Ishikawa (cell line): ENCODE measurements at regions not wholly inside any gene's neighbourhood (a gene's known extent, or its start where the extent isn't known, plus 50 kb on each side); places are given as distances from the start of the nearest gene placed in this dataset.

Experiments used
- CEBPB ChIP-seq: IDR thresholded peaks from 2 replicates; pipeline ENCODE4 v1.6.1; 2012
- CREB1 ChIP-seq: IDR thresholded peaks from 2 replicates; pipeline ENCODE4 v1.6.1; 2012; ENCODE audit warnings: low read depth
- EGR1 ChIP-seq: IDR thresholded peaks from 2 replicates; pipeline ENCODE4 v1.6.1; 2012
- EP300 ChIP-seq: IDR thresholded peaks from 2 replicates; pipeline ENCODE4 v1.6.1; 2012; ENCODE audit warnings: borderline replicate concordance
- FOXM1 ChIP-seq: IDR thresholded peaks from 2 replicates; pipeline ENCODE4 v1.6.1; 2012; ENCODE audit warnings: low read depth, borderline replicate concordance
- NFIC ChIP-seq: IDR thresholded peaks from 2 replicates; pipeline ENCODE4 v1.6.1; 2012
- RAD21 ChIP-seq: IDR thresholded peaks from 2 replicates; pipeline ENCODE4 v1.6.1; 2012; ENCODE audit warnings: low read depth
- TAF1 ChIP-seq: IDR thresholded peaks from 2 replicates; pipeline ENCODE4 v1.6.1; 2012; ENCODE audit warnings: low read depth, mild to moderate bottlenecking
- TCF12 ChIP-seq: IDR thresholded peaks from 2 replicates; pipeline ENCODE4 v1.6.1; 2012; ENCODE audit warnings: low read depth
- TEAD4 ChIP-seq: IDR thresholded peaks from 2 replicates; pipeline ENCODE4 v1.6.1; 2012
- YY1 ChIP-seq: IDR thresholded peaks from 2 replicates; pipeline ENCODE4 v1.6.1; 2012; ENCODE audit warnings: low read depth
- ZBTB7A ChIP-seq: IDR thresholded peaks from 2 replicates; pipeline ENCODE4 v1.6.1; 2012; ENCODE audit warnings: low read depth
- TF ChIP-seq, protein P1 (sequence below): IDR thresholded peaks from 2 replicates; pipeline ENCODE4 v1.6.1; 2012
- TF ChIP-seq, protein P2 (sequence below): IDR thresholded peaks from 2 replicates; pipeline ENCODE4 v1.6.1; 2012
- TF ChIP-seq, protein P3 (sequence below): IDR thresholded peaks from 2 replicates; pipeline ENCODE4 v1.6.1; 2012; ENCODE audit warnings: low read depth, mild to moderate bottlenecking

DNA sequence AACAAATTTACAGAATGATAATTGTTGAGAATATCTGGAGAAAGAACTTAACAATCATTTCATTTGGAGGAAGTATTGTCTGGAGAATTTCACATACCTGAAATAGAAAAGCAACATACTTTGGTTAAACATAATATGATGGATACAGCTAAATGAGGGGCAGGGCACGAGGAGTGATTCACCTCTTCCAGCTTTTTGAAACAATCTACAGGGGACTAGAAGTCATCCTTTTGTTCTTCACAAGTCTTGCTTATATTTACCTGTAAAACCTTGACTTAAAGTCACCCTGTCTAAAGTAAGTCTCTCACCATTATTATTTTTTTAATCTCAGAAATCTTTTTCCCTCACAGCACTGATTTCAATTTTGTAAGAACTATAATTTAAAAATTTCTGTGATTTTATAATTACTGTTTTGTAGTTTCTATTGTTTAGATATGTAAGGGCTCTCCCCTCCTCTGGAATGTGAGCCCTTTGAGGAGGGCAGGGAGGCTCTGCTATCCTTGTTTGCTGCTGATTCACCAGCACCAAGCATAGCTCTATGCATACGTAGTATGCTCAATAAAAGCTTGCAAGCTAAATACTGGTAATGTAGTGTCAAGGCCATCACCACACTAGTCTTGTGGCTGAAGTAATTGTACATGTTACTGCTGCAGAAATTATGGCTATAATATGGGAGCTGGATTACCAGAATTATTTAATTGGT, 193.9 kb upstream of the THRB start:
- TF ChIP-seq YY1 (no peak), NFIC (no peak), FOXM1 (no peak), CEBPB (no peak)
- TF ChIP-seq, protein P1, sequence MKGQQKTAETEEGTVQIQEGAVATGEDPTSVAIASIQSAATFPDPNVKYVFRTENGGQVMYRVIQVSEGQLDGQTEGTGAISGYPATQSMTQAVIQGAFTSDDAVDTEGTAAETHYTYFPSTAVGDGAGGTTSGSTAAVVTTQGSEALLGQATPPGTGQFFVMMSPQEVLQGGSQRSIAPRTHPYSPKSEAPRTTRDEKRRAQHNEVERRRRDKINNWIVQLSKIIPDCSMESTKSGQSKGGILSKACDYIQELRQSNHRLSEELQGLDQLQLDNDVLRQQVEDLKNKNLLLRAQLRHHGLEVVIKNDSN, result no peak
- TF ChIP-seq, protein P2, sequence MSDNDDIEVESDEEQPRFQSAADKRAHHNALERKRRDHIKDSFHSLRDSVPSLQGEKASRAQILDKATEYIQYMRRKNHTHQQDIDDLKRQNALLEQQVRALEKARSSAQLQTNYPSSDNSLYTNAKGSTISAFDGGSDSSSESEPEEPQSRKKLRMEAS, result no peak

DNA sequence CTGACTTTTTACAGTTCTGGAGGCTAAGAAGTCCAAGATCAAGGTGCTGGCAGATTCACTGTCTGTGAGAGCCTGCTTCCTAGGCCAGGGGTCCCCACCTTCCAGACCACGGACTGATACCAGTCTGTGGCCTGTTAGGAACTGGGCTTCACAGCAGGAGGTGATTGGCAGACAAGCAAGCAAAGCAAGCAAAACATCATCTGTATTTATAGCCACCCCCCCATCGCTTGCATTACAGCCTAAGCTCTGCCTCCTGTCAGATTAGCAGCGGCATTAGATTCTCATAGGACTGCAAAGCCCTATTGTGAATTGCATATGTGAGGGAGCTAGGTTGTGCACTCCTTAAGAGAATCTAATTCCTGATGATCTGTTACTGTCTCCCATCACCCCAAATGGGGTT, 194.7 kb upstream of the THRB start:
- TF ChIP-seq EP300 (no peak), TEAD4 (no peak), RAD21 (no peak), CEBPB (no peak), YY1 (no peak), FOXM1 (no peak), EGR1 (no peak)
- TF ChIP-seq, protein P3, sequence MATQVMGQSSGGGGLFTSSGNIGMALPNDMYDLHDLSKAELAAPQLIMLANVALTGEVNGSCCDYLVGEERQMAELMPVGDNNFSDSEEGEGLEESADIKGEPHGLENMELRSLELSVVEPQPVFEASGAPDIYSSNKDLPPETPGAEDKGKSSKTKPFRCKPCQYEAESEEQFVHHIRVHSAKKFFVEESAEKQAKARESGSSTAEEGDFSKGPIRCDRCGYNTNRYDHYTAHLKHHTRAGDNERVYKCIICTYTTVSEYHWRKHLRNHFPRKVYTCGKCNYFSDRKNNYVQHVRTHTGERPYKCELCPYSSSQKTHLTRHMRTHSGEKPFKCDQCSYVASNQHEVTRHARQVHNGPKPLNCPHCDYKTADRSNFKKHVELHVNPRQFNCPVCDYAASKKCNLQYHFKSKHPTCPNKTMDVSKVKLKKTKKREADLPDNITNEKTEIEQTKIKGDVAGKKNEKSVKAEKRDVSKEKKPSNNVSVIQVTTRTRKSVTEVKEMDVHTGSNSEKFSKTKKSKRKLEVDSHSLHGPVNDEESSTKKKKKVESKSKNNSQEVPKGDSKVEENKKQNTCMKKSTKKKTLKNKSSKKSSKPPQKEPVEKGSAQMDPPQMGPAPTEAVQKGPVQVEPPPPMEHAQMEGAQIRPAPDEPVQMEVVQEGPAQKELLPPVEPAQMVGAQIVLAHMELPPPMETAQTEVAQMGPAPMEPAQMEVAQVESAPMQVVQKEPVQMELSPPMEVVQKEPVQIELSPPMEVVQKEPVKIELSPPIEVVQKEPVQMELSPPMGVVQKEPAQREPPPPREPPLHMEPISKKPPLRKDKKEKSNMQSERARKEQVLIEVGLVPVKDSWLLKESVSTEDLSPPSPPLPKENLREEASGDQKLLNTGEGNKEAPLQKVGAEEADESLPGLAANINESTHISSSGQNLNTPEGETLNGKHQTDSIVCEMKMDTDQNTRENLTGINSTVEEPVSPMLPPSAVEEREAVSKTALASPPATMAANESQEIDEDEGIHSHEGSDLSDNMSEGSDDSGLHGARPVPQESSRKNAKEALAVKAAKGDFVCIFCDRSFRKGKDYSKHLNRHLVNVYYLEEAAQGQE, result no peak

DNA sequence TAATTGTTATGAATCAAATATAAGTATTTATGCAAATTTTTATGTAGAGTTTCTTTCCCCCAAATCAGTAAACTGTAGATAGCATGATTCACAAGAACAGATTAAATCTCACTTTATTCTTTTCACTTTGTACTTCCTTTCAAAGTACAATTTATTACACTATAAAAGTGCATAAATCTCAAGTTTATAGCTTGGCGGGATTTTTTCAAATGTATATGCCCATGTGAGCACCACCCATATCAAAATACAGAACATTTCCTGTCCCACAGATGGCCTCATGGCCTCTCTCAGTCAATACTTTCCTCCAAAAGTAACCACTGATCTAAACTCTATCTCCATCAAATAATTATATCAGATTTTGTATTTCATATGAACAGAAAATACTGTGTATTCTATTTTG, 196.1 kb upstream of the THRB start:
- no peak for TF ChIP-seq YY1
- no peak for TF ChIP-seq NFIC
- no peak for TF ChIP-seq TEAD4
- TF ChIP-seq, protein P2, result no peak
- no peak for TF ChIP-seq EGR1
- TF ChIP-seq RAD21, result no peak
- no peak for TF ChIP-seq EP300
- TF ChIP-seq CREB1, result no peak
- no peak for TF ChIP-seq TCF12
- TF ChIP-seq TAF1, result no peak
- TF ChIP-seq ZBTB7A, result no peak
- no peak for TF ChIP-seq CEBPB
- TF ChIP-seq, protein P1, result no peak
- TF ChIP-seq, protein P3, result no peak
- no peak for TF ChIP-seq FOXM1

DNA sequence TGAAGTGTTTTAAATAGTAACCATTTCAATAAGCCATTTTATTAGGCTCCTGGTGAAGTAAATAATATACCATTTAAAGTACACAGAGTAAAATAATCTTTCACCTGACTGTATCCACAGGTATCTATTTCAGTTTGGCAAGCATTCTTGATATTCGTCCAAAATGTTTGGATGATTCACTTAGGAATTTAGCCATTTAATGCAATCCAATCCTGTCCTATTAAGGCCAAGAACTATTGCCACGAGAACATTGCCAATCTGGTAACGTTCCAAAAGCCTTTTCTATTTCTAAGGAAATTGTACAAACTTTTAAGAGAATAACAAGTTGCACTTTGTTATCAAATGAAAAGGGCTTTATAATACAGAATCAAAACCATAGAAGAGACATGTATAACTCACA, 209.8 kb upstream of the THRB start:
- TF ChIP-seq RAD21 (no peak), FOXM1 (peak; percentile 80), ZBTB7A (no peak), CREB1 (no peak), TCF12 (no peak; the same call in 1 of the 2 replicates), EP300 (peak; percentile 83), TEAD4 (peak; percentile 92), TAF1 (no peak), YY1 (no peak), CEBPB (peak; percentile 72; the same call in 1 of the 2 replicates), EGR1 (no peak), NFIC (peak; percentile 98)
- TF ChIP-seq, protein P1, result no peak
- TF ChIP-seq, protein P3, result no peak
- TF ChIP-seq, protein P2, result peak; percentile 19; the same call in 1 of the 2 replicates
